Neuron (in vitro differentiated cells): ENCODE measurements at regions not wholly inside any gene's neighbourhood (a gene's known extent, or its start where the extent isn't known, plus 50 kb on each side); places are given as distances from the start of the nearest gene placed in this dataset.
A peak's percentile ranks its signal among the peaks of the same experiment; 100 is the strongest.

Source experiments
- H2AFZ ChIP-seq: one replicate; pipeline ENCODE4 v1.6.1; 2013; ENCODE audit warnings: low read depth, mild to moderate bottlenecking, inconsistent platforms, low read length, moderate library complexity
- H3K27me3 ChIP-seq: one replicate; pipeline ENCODE4 v1.6.1; 2013; ENCODE audit warnings: low read length; ENCODE audit not compliant: insufficient read depth
- H3K36me3 ChIP-seq: one replicate; pipeline ENCODE4 v1.6.1; 2013; ENCODE audit warnings: low read length; ENCODE audit not compliant: insufficient read depth
- H3K4me1 ChIP-seq: one replicate; pipeline ENCODE4 v1.6.1; 2013; ENCODE audit warnings: low read length; ENCODE audit not compliant: insufficient read depth
- H3K4me3 ChIP-seq: 2 replicates; pipeline ENCODE4 v1.5.1; 2013; ENCODE audit warnings: mild to moderate bottlenecking, low read length, moderate library complexity
- H3K9me3 ChIP-seq: one replicate; pipeline ENCODE4 v1.6.1; 2013; ENCODE audit warnings: low read length

DNA sequence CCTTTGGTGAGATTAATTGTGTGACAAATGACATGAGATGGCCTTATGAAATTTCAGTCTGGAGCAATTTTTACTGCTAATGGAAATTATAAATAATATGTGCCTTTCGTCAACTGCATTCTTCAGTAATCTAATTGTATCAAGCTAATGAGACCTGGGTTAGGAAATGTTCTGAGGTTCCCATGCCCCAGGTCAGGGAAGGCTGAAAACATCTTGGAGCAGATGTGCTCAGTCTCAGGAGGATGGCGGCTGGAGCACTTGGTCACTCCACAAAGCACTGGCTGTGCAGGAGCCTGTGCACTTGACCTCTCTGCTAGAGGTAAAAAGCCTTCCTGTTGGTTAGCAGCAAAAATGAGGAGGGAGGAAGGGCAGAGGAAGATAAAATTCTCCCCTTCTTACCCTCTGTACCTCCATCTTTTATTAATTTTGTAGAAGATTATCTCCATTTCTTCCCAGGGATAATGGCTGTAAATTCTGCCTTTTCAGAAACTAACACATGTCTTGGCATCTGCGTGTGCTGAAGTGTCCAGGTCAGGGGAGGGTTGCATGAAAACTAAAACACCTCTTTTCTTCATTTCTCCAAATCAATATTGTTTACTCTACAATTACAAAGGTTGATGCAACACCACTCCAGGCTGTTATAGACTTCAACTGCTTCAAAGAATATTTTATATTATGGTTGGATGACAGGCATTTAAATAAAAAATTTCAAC lies 1606.4 kb upstream of the ACVR2A start:
- H3K36me3 ChIP-seq, result no peaks in the 10 kb centered on the region
- no peaks in the 10 kb centered on the region for H3K9me3 ChIP-seq
- H3K4me1 ChIP-seq, result peaks cover 17% of the 10 kb centered on the region
- H3K27me3 ChIP-seq, result no peaks in the 10 kb centered on the region
- no peak overlapping the region for H2AFZ ChIP-seq
- H3K4me3 ChIP-seq, result no peak overlapping the region

DNA sequence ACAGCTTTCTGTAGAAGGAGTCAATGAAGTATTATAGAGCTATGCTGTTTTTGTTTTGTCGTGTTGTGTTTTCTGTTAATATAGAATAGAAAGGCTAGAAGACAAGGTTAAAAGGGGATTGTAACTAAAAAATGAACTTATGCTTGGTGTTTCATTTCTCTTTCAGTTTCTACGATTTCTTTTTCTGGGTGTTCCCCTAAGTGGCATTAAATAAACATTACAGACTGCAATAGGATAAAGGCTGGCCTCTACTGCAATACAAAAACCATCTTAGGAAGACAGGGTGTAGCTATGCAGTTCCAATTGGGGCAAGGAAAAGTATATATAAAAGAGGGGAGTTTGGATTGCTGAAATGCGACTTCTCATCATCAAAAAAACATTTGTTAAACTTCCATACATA lies 1609.7 kb upstream of the ACVR2A start:
- Histone ChIP-seq H2AFZ (no peak overlapping the region), H3K9me3 (no peaks in the 10 kb centered on the region), H3K4me1 (peaks cover 17% of the 10 kb centered on the region), H3K4me3 (no peak overlapping the region), H3K36me3 (no peaks in the 10 kb centered on the region), H3K27me3 (no peaks in the 10 kb centered on the region)

DNA sequence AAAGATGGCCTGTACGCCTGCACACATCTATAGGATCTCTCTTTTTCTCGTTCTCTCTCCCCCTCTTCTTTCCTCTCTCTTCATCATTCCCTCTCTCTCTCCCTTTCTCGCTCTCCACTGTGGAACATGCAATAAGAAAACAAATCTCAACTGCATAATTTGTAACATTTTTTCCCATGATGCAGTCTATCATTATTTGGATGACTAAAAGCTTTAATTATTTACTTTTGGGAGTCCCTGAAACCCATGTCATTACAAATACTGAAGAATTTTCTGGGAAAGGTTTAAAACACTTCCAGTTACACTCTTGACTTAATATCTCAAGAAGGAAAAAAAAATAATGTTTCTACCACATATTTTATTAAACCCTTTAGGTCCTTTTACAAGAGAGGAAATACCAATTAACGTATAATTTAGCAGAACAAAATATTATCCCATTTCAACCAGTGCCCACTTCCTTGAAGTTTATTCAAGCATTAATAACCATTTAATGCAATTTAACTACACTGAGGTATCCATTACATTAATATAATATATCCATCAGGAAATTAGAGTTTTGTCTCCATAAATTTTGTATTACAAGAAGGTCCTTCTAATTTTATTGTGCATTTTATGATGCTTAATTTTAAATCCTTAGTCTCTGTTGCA lies 1615.2 kb upstream of the ACVR2A start:
- Histone ChIP-seq H3K27me3 (no peaks in the 10 kb centered on the region), H3K4me1 (peaks cover 6% of the 10 kb centered on the region), H3K36me3 (no peaks in the 10 kb centered on the region), H2AFZ (no peak overlapping the region), H3K4me3 (no peak overlapping the region), H3K9me3 (no peaks in the 10 kb centered on the region)

DNA sequence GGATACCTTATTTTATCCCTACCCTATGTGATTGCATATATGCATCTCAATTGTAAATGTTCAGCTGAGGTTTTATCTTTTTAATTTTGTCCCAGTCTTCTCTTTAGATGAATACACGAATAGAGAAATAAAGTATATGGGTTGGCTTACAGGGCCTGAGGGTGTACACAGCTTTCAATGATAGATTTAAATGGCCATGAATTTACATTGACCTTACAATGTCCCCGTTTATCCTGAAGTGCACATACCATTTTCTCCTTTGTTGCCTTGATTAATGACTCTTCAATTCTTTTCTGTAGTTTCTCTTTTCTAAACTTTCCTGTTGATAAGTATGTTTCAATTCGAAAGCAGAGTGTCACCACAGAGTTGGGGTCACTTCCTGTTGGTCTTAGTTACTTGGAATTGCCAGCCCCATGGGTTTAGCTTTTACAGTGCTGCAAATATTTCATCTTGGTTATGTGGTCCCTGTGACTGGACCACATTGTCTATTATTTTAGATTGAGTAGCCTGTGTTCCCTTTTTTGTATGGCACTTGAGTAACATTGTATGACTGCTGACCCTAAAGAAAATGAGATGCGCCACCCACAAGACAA lies 1616.3 kb upstream of the ACVR2A start:
- Histone ChIP-seq H3K4me3 (no peak overlapping the region), H3K9me3 (no peaks in the 10 kb centered on the region), H3K4me1 (peaks cover 6% of the 10 kb centered on the region), H3K36me3 (no peaks in the 10 kb centered on the region), H2AFZ (peak overlapping the region; percentile 13), H3K27me3 (no peaks in the 10 kb centered on the region)

DNA sequence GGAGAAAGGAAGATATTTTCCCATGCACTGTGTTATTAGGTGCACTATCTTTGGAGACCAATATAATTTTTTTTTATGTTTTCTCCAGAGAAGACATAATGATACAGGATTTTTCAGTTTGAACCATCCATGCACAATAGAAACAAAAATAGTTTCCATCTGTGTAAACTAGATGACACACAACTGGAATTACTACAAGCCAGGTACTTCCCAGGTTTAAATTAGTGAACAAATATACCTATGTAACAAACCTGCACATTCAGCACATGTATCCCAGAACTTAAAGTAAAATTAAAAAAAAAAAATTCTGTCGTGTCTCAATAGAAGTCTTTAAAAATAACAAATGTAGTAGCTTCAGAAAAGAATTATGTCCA lies 1616.8 kb upstream of the ACVR2A start:
- Histone ChIP-seq H2AFZ (no peak overlapping the region), H3K36me3 (no peaks in the 10 kb centered on the region), H3K27me3 (no peaks in the 10 kb centered on the region), H3K9me3 (no peaks in the 10 kb centered on the region), H3K4me1 (peaks cover 6% of the 10 kb centered on the region), H3K4me3 (no peak overlapping the region)

DNA sequence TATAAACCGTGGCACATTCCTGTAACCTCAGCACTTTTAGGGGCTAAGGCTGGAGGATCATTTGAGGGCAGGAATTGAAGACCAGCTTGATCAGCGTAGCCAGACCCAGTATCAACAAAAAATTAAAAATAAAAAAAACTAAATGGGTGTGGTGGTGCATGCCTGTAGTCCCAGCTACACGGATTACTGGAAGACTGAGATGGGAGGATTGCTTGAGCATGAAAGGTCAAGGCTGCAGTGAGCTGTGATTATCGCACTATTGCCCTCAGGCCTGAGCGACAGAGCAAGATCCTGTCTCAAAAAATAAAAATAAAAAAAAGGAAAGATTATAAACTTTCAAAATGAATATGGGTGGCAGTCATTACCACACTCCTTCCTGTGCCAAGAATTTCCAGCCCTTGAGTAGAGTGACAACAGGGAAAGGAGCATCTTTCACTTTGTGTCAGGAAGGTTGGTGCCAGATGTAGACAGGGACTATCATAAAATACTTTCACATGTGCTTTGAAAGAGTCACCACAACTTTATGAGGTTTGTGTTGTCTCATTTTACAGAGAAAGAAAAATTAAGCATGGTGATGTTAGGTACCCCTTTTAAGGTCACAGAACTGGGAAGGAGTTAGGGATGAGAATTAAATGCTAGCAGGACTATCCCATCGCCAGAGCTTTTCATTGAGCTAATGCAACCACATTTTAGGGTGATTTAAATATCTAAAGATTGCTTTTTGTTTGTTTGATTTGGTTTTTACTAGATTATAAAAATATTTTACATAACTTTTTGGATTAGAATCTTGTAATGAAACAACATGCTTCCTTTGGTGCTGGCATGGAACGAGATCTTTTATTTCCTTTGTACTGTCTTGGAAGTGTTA lies 1617.4 kb upstream of the ACVR2A start:
- Histone ChIP-seq H2AFZ (no peak overlapping the region), H3K36me3 (no peaks in the 10 kb centered on the region), H3K9me3 (no peaks in the 10 kb centered on the region), H3K4me1 (peaks cover 6% of the 10 kb centered on the region), H3K27me3 (no peaks in the 10 kb centered on the region), H3K4me3 (no peak overlapping the region)

DNA sequence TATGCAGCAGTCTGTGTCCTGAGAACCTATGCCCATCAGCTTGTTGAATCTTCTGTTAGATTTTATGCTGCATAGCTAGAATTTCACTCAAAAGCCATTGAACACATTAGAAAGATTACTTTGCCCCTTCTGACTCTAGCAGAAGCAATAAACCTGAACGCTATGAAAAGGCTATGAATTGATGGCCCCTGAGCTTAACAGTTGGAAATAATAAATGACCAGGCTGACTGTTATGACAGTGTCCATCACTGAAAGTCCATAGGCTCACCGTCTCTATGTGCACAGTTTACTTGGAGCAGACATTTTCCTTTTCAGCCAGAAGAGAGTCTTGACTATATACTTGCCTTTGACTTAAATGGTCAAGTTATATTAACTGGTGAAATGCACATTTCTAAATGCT lies 1618.8 kb upstream of the ACVR2A start:
- H3K27me3 ChIP-seq, result no peaks in the 10 kb centered on the region
- no peaks in the 10 kb centered on the region for H3K36me3 ChIP-seq
- no peak overlapping the region for H2AFZ ChIP-seq
- no peak overlapping the region for H3K4me3 ChIP-seq
- peaks cover 6% of the 10 kb centered on the region for H3K4me1 ChIP-seq
- H3K9me3 ChIP-seq, result no peaks in the 10 kb centered on the region

DNA sequence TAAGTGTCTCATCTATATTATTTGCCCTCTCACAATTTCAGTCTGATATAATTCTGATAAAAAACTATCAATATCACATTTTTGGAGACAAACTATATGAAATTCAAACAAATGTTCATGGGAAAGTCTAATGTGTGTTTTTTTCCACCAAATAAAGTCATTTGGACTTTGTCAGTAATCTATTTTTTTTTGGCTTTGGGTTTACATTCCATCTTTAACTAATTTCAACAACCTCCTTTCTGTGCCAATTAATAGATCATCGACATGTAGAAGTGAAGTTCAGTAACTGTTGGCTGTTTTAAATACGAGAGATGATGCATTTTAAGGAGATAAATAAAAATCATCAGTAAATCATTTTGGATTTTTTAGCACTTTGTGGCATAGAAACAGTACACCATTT lies 1623.0 kb upstream of the ACVR2A start:
- Histone ChIP-seq H3K9me3 (no peaks in the 10 kb centered on the region), H3K36me3 (no peaks in the 10 kb centered on the region), H3K27me3 (no peaks in the 10 kb centered on the region), H2AFZ (no peak overlapping the region), H3K4me1 (no peaks in the 10 kb centered on the region), H3K4me3 (no peak overlapping the region)

DNA sequence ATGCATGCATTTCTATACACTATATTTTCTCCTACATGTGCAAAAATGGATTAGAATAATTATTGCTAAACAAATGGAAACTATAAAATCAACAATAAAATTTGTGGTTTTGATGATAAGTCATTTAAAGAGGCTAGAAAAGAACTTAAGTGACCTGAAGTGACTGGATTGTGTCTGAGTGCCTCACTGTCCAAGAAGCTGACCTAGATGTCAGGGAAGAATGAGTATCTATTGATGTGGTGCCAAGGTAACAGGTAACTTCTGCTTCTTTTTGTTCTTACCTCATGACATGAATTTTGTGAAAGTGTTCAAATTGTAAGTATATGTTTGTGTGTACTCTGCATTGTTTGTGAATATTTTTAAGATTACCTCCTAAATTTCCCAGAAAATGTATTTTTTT lies 1623.9 kb upstream of the ACVR2A start:
- no peak overlapping the region for H3K4me3 ChIP-seq
- no peaks in the 10 kb centered on the region for H3K36me3 ChIP-seq
- no peaks in the 10 kb centered on the region for H3K4me1 ChIP-seq
- no peaks in the 10 kb centered on the region for H3K9me3 ChIP-seq
- no peaks in the 10 kb centered on the region for H3K27me3 ChIP-seq
- no peak overlapping the region for H2AFZ ChIP-seq

DNA sequence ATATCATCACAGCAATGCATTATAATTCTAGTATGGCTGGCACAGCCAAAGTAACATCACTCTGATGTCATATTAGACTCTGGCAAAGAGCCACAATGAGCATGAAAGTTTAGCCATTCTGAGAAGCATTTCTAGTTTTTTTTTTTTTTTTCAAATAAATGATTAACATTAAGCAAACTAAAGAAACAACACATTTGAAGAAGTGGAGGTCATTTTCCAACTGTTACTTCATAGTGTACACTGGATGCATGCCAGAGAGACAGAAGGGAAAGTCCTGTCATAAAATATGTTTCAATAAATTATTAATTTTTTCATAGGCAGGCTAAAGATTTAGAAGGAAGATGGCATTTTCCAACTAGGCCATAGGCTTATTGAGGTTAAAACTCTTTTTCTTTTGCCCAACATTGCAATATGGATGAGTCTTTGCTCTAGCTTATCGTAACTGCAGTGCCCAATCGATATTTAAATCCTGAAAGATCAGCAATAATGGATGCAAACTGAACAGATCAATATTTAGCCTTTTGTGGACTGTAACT lies 1630.4 kb upstream of the ACVR2A start:
- H2AFZ ChIP-seq, result no peak overlapping the region
- no peak overlapping the region for H3K4me3 ChIP-seq
- no peaks in the 10 kb centered on the region for H3K4me1 ChIP-seq
- H3K9me3 ChIP-seq, result no peaks in the 10 kb centered on the region
- no peaks in the 10 kb centered on the region for H3K36me3 ChIP-seq
- no peaks in the 10 kb centered on the region for H3K27me3 ChIP-seq

DNA sequence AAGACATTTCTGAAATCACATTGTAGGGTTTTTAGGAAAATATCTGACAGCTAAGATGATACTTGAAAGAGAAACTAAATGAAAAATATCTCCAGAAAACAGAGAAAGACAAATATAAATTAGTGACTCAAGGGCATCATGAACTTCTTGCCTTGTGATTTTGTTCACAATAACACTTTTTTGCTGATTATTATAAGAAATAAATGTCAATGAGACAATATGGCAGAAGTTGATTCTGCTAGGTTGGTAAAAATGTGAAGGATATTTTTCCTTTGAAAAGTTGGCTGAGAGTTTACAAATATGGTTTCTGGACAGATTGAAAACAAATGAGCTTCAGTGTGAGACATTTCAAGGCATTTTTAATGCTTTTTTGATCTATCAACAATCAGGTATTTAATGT lies 1631.2 kb upstream of the ACVR2A start:
- no peaks in the 10 kb centered on the region for H3K27me3 ChIP-seq
- no peak overlapping the region for H3K4me3 ChIP-seq
- no peaks in the 10 kb centered on the region for H3K9me3 ChIP-seq
- H3K36me3 ChIP-seq, result no peaks in the 10 kb centered on the region
- H3K4me1 ChIP-seq, result no peaks in the 10 kb centered on the region
- H2AFZ ChIP-seq, result no peak overlapping the region

DNA sequence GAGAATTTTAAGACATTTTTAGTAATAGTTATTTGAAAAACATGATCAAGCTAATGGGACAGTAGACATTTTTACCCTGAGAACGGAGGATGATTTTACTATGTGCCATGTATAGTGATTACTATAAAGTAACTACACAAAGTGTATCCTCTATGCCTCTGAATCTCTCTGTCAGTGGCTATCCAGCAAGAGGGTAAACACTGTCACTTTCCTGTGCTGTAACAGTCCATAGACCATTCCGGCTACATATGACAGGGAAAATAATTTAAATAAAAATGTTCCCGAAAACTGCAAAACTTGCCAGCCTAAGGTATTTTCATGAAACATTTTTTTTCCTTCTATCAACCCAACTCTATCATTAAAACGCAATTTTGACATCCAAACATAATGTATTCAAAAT lies 1632.2 kb upstream of the ACVR2A start:
- no peak overlapping the region for H2AFZ ChIP-seq
- H3K36me3 ChIP-seq, result no peaks in the 10 kb centered on the region
- H3K9me3 ChIP-seq, result no peaks in the 10 kb centered on the region
- no peaks in the 10 kb centered on the region for H3K4me1 ChIP-seq
- no peaks in the 10 kb centered on the region for H3K27me3 ChIP-seq
- no peak overlapping the region for H3K4me3 ChIP-seq

DNA sequence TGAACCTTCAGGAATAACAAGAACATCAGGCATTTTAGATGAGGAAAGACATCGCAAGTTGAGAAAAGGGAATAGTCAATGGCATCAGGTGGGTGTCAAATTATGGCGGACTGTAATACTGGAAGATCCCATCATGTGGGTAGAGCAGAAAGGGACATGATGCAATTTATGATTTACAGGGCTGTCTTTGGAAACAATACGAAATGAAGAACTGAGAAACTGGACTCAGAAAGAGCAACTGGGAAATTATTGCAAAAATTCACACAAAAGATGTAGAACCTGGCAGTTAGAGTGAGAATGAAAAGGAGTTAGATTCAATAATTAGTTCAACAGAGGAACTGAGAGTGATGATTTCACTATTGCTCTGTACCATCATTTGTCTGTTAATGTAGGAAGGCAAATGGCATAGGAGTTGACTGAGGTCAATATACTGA lies 1635.0 kb upstream of the ACVR2A start:
- Histone ChIP-seq H3K36me3 (no peaks in the 10 kb centered on the region), H3K27me3 (no peaks in the 10 kb centered on the region), H3K4me1 (no peaks in the 10 kb centered on the region), H3K9me3 (no peaks in the 10 kb centered on the region), H3K4me3 (no peak overlapping the region), H2AFZ (no peak overlapping the region)
